NCI-H2107 treated with DMSO at 0.1 percent for 48 hours (cell line): ENCODE measurements at regions not wholly inside any gene's neighbourhood (a gene's known extent, or its start where the extent isn't known, plus 50 kb on each side); places are given as distances from the start of the nearest gene placed in this dataset.
"Not testable (repeated sequence)": the region's sequence is repeated elsewhere in the genome, so short reads cannot be mapped to it uniquely, and the experiment has no call there.

Experiments used
- DNase-seq: peaks from one replicate; lab custom pipeline; 2025; ENCODE audit not compliant: unreplicated experiment; lab: John Stamatoyannopoulos, UW

- DNase-seq = not testable (repeated sequence)
Measured at GRCh38 chr4:189721016-189721993, 219.4 kb upstream of the FRG1 start.

DNA sequence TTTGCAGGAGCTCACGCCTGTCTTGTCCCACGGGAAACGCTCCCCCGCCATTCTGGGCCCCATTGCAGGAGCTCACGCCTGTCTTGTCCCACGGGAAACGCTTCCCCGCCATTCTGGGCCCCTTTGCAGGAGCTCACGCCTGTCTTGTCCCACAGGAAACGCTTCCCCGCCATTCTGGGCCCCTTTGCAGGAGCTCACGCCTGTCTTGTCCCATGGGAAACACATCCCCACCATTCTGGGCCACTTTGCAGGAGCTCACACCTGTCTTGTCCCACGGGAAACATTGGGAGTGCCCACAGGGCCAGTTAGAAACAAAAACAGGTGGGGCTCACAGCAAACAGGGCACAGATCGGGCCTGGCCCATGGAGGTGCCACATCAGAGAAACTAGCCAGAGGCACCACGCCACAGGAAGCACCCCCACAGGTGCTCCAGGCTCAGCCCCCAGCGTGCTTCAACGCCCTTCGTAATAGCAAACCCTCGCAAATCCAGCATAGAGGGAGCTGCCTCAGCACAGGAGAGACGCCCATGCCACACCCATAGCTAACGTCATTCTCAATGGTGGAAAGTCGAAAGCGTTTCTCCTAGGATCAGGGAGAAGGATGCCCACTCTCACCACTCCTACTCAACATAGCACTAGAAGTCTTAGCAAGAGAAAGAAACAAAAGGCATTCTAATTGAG is 218.2 kb upstream of the FRG1 start:
- DNase-seq = not testable (repeated sequence)

- not testable (repeated sequence) for DNase-seq
Measured at GRCh38 chr4:189727982-189728638, 212.6 kb upstream of the FRG1 start.

DNA sequence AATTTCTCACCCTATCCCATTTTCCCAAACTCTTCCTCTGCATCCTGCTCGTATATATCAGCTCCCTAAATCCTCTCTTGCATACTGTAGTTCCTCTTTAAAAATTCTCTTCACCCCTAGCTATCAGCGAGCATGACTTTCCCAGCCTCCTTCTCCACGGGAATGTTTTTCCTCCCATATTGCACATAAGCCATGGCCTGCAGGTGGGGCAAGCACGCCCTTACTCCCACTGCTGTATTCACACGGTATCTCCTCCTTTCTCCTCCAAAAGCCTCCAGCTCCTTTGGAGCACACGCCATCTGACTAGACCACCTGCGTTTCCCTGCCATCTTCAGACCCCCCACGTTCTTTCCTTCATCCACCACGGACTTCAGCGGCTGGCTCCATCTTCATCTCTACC is 208.7 kb upstream of the FRG1 start:
- not testable (repeated sequence) for DNase-seq

DNA sequence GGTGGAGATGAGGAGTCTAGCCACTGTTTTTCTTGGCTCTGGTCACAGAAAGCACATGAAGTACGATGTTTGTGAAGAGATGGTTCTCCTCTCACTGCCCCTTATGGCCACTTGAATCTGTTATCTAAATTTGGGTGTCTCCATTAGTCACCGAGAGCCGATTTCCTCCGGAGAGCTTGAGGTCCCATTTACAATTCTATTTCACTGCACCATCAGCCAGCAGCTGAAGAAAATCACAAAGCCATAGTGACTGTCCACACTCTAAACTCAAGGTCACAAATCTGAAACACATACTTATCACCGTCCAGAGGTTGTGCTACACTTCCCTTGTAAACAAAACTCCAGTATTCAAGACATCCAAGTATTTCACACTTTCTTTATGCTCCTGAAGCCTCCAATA is 207.2 kb upstream of the FRG1 start:
- DNase-seq = not testable (repeated sequence)

- DNase-seq = not testable (repeated sequence)
Measured at GRCh38 chr4:189734648-189735267, 205.9 kb upstream of the FRG1 start.

DNA sequence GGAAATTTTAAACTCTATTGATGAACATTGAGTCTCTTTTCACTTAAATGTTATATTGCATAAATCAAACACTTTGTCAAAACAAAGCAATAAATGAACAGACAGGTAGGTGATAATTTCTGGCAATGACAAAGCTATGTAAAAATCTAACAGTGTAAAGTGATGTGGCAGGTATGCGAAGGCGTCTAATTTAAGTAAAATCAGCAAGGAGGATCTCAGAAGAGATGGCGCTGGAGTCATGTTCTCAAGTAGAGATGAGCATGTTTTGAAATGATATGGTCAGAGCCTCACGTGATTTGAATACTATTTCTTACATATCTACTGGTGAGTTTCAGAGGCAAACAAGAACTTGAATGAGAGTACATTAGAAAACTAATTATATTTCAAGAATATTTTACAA is 204.0 kb upstream of the FRG1 start:
- not testable (repeated sequence) for DNase-seq

DNA sequence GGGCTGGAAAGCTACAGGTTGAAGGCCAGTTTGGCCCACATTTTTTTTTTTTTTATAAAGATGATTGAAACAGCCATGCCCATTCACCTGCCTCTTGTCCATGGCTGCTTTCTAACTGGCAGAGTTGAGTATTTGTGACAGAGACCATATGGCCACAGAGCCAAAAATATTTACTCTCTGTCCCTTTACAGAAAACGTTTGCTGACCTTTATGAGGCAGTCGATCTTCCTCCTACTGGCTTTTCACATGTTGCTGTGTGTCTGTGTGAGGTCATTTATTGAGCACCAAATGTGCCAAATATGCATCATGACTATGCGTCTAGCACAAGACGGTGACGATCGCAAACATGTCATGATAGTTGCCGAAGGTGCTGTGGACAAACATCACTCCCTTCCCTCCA is 200.6 kb upstream of the FRG1 start:
- DNase-seq = not testable (repeated sequence)

DNA sequence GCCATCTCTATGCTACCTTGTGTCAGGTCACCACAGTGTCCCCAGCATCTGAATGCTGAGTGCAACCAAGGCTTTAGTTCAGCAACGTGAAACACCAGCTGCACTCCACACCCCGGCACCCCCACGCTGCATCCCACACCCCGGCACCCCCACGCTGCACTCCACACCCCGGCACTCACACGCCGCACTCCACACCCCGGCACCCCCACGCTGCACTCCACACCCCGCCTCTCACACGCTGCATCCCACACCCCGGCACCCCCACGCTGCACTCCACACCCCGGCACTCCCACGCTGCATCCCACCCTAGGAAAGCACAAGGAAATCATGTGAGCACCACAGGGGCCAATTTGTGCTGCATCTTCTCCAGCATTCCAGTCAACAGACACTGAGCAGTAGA is 199.8 kb upstream of the FRG1 start:
- DNase-seq = no peak

DNA sequence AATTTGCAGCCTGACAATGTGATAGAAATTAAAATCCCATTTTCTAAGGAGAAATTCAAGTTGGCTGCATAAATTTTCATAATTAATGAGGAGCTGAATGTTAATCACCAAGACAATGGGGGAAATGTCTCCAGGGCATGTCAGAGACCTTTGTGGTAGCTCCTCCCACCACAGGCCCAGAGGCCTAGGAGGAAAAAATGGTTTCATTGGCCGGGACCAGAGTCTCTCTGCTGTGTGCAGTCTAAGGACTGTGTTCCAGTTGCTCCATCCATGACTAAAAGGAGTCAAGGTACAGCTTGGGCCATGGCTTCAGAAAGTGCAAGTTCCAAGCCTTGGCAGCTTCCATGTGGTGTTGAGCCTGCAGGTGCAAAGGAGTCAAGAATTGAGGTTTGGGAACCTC is 187.6 kb upstream of the FRG1 start:
- DNase-seq = not testable (repeated sequence)

DNA sequence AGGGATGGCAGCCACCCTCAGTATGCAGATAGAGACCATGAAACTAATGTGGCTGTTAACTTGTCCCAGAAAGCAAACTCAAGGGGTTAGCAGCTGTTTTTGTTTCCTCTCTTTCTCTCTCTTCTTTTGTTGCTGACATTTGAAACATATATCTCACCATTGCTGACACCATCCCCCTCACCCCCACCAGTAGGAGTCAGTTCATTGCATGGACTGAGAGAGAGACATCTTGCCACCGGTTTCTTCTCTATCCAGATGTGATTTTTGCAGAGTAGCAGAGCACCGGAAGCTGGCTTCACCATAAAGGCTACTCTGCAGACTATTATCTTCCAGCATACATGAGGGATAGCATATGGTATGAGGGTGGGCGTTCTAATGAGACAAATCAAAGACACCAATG is 177.1 kb upstream of the FRG1 start:
- DNase-seq = no peak

DNA sequence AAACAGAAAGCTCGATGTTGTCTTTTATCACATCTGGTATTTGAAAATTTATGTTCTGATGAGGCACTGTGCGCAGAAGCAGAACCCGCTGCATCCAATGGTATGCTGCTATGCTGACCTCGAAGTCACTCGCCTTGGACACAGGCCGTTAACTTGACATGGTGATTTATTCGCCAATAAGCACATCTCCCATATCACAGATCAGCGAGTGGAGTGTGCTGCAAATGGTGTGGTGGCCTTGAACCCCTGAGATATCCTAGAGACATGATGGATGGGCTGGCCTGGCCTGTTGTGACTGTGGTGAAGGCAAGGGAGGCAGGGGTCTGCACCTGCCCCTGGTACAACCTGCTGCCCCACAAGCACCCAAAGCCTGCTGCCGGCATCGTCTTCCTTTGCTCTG is 175.4 kb upstream of the FRG1 start:
- no peak for DNase-seq

DNA sequence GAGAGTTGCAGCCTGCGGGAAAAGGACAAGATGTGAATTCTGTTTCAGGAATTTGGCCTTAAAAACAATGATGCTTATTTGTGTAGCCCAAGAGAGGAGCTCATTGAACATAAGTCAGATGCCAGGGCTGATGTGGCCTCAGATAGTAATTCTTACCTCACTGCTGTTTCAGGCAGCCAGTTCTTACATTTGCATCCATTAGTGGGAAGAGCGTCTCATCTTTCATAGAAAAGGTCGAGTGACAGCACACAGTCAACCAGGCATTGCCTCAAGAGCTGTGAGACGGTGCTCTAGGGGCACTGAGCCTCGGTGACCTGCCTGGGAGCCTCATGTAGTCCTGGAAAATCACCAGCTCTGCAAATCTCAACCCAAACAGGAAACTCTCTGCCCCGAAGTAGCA is 174.9 kb upstream of the FRG1 start:
- no peak for DNase-seq

DNA sequence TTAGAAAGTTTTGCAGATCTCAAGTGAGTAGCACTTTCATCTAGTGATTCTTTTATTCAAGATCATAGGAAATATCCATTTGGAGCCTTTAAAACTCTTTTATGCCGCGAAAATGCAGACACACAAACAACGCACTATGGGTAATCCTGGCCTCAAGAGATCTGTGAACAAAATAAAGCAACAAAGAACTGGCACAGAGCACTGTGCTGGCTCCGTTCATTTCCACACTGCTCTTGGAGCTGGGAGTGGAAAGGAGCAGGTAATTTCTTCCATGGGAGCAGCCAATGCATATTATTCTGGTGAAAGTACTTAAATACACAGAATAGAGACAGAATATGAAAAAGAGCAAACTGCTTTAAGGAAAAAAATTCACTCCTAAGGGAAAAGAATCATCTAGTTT is 172.7 kb upstream of the FRG1 start:
- no peak for DNase-seq

GRCh38 chr4:189769131-189769530 is 171.5 kb upstream of the FRG1 start:
- DNase-seq = no peak

- DNase-seq = no peak
Measured at GRCh38 chr4:189771696-189772361, 168.8 kb upstream of the FRG1 start.

DNA sequence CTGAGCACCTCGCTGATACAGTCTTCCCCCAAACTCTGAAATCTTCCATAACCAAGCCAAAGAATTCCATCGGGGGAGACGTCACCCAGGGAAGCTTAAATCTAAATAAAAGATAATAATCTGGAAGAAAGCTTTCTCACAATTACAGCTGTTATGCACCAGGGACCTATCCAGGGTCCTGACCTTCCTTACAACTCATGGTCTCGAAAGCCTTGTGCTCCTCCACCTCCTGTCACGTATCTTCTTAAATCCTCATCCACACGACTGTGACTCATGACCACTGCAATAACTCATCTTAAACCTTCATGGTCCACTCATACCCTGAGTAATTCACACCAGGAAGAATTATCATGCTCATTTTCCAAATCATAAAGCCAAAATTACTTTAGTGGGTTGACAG is 166.8 kb upstream of the FRG1 start:
- DNase-seq = no peak

GRCh38 chr4:189779281-189779980 is 161.2 kb upstream of the FRG1 start:
- DNase-seq = no peak

GRCh38 chr4:189780391-189780790 is 160.3 kb upstream of the FRG1 start:
- DNase-seq = no peak

GRCh38 chr4:189784651-189785050 is 156.0 kb upstream of the FRG1 start:
- DNase-seq = no peak
